Lung (tissue), 11 donors: ENCODE measurements at regions not wholly inside any gene's neighbourhood (a gene's known extent, or its start where the extent isn't known, plus 50 kb on each side); places are given as distances from the start of the nearest gene placed in this dataset.

Experiments
- ATAC-seq: fragments of 200-7000 bp; cut with Tn5 transposase; one replicate; pipeline ENCODE4 v1.9.1; 2020; ENCODE audit warnings: moderate number of reproducible peaks; ENCODE audit not compliant: insufficient read depth, low FRiP score
- DNase-seq, 3 donors: peaks; one replicate each; pipeline ENCODE4 v3.0.0-alpha.2; 2013 to 2017
- H3K27ac ChIP-seq, 2 donors: one replicate each; pipeline ENCODE4 v1.5.1; 2013; ENCODE audit warnings: mild to moderate bottlenecking in 2 of 2, moderate library complexity in 2 of 2, control low read depth in 1 of 2, inconsistent platforms in 1 of 2, low read depth in 1 of 2, low read length in 1 of 2
- H3K27me3 ChIP-seq, 3 donors: one replicate each; pipeline ENCODE4 v1.5.1; 2013; ENCODE audit warnings: low read length in 2 of 3; ENCODE audit not compliant: control insufficient read depth in 3 of 3, insufficient read depth in 3 of 3
- H3K36me3 ChIP-seq, 4 donors: one replicate each; pipeline ENCODE4 v1.5.1; 2013; ENCODE audit warnings: low read length in 4 of 4, mild to moderate bottlenecking in 1 of 4, moderate library complexity in 1 of 4; ENCODE audit not compliant: control insufficient read depth in 4 of 4, insufficient read depth in 4 of 4
- H3K4me1 ChIP-seq, 5 donors: one replicate each; pipeline ENCODE4 v1.5.1; 2013; ENCODE audit warnings: low read length in 5 of 5, mild to moderate bottlenecking in 2 of 5, moderate library complexity in 1 of 5; ENCODE audit not compliant: control insufficient read depth in 5 of 5, insufficient read depth in 5 of 5
- H3K4me3 ChIP-seq: one replicate; pipeline ENCODE4 v1.5.1; 2013; ENCODE audit warnings: mild to moderate bottlenecking, control low read depth, moderate library complexity
- H3K9ac ChIP-seq, 2 donors: one replicate each; pipeline ENCODE4 v1.5.1; 2013; ENCODE audit warnings: low read length in 2 of 2, control low read depth in 1 of 2; ENCODE audit not compliant: insufficient read depth in 1 of 2
- H3K9me3 ChIP-seq, 4 donors: one replicate each; pipeline ENCODE4 v1.5.1; 2013; ENCODE audit warnings: low read length in 3 of 4, mild to moderate bottlenecking in 1 of 4, moderate library complexity in 1 of 4; ENCODE audit not compliant: control insufficient read depth in 4 of 4, insufficient read depth in 3 of 4
- WGBS, 2 donors: extraction: QIAGEN DNeasy Blood & Tissue Kit; methylation state at CpG; one replicate each; pipeline ENCODE4 v1.1.7; 2013; 5-methylcytosine and 5-hydroxymethylcytosine counted together
- TF ChIP-seq, protein P1 (sequence below): IDR thresholded peaks from 2 replicates; pipeline ENCODE4 v1.5.1; 2012; ENCODE audit warnings: mild to moderate bottlenecking; ENCODE audit errors: control extremely low read depth, extremely low read depth
- donor health status: control.
- donor health status: control.
- donor health status: Bipolar disorder and iron deficiency.
- donor health status: healthy.
- donor health status: DM: yes; HTN: yes; CAD: no.

GRCh38 chr1:172746091-172746949 is 87.4 kb downstream of the FASLG start:
- peak overlapping the region; percentile 49 to 64 for H3K27ac ChIP-seq
- TF ChIP-seq, protein P1, sequence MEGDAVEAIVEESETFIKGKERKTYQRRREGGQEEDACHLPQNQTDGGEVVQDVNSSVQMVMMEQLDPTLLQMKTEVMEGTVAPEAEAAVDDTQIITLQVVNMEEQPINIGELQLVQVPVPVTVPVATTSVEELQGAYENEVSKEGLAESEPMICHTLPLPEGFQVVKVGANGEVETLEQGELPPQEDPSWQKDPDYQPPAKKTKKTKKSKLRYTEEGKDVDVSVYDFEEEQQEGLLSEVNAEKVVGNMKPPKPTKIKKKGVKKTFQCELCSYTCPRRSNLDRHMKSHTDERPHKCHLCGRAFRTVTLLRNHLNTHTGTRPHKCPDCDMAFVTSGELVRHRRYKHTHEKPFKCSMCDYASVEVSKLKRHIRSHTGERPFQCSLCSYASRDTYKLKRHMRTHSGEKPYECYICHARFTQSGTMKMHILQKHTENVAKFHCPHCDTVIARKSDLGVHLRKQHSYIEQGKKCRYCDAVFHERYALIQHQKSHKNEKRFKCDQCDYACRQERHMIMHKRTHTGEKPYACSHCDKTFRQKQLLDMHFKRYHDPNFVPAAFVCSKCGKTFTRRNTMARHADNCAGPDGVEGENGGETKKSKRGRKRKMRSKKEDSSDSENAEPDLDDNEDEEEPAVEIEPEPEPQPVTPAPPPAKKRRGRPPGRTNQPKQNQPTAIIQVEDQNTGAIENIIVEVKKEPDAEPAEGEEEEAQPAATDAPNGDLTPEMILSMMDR: no peak
- H3K4me3 ChIP-seq: no peak overlapping the region
- no peaks in the 10 kb centered on the region for H3K9me3 ChIP-seq
- peak; percentile 95 for ATAC-seq
- H3K9ac ChIP-seq: no peak overlapping the region
- WGBS, 2 donors: 20 to 26% methylated on average over 3 of the region's 3 CpGs
- peak in 2 of 3 donors; percentile 32 to 47 for DNase-seq
- peaks cover 0 to 13% (median 0%) of the 10 kb centered on the region in 5 donors for H3K4me1 ChIP-seq
- no peaks in the 10 kb centered on the region for H3K27me3 ChIP-seq
- H3K36me3 ChIP-seq: no peaks in the 10 kb centered on the region

- ATAC-seq: no peak
- no peak overlapping the region for H3K27ac ChIP-seq
- H3K36me3 ChIP-seq: no peaks in the 10 kb centered on the region
- TF ChIP-seq, protein P1: no peak
- H3K9ac ChIP-seq: no peak overlapping the region
- H3K9me3 ChIP-seq: no peaks in the 10 kb centered on the region
- no peak for DNase-seq
- 94 to 97% methylated on average over 24 of the region's 24 CpGs for WGBS, 2 donors
- no peak overlapping the region for H3K4me3 ChIP-seq
- peaks cover 0 to 13% (median 0%) of the 10 kb centered on the region in 5 donors for H3K4me1 ChIP-seq
- no peaks in the 10 kb centered on the region for H3K27me3 ChIP-seq
These were observed 89.3 kb downstream of the FASLG start for GRCh38 chr1:172748201-172748600.

DNA sequence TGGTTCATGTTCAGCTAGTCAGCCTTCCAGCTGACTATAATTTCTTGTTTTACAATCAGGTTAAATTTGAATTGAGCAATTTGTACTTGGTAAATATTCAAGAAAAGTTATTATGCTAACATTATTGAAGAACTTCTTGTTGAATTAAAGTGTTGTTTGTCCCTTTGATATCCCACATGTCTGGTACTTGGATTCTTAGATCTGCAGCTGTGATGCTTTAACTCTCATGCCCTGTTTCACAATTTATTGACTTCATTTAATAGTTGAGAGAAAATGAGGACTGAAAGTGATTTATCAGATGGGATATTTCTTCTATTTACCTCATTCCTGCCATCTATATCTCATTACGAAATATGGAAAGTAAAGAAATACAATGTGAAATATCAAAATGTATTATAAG is 92.8 kb downstream of the FASLG start:
- WGBS, 2 donors: 87 to 91% methylated on average over 1 of the region's 1 CpG
- Histone ChIP-seq H3K4me1 (peaks cover 0 to 2% (median 0%) of the 10 kb centered on the region in 5 donors), H3K9ac (no peak overlapping the region), H3K4me3 (no peak overlapping the region), H3K36me3 (no peaks in the 10 kb centered on the region), H3K27me3 (no peaks in the 10 kb centered on the region), H3K9me3 (no peaks in the 10 kb centered on the region), H3K27ac (no peak overlapping the region)
- DNase-seq (peak in 2 of 3 donors; percentile 53 to 81), ATAC-seq (no peak)
- TF ChIP-seq, protein P1: no peak

DNA sequence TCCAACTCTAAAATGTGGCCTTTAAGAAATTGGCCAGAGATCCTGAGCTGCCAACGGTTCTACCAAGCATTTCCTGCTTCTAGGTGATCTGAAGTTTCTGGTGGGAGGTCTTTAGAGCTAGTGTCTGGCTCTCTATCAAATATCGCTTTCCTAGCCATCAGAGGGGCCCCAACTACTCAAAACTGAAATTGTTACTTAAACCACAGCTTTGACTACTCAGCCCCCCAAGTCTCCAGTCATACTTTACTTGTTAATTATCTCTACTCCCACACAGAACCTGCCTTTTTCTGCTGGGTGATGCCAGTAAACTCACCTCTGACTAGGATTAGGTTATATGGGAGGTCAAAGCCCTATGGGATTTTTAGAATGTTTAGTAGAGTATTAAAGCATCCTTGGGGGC is 95.1 kb downstream of the FASLG start:
- WGBS, 2 donors: 30 to 45% methylated on average over 2 of the region's 2 CpGs
- no peak for ATAC-seq
- Histone ChIP-seq H3K36me3 (no peaks in the 10 kb centered on the region), H3K4me1 (no peaks in the 10 kb centered on the region), H3K27ac (no peak overlapping the region), H3K9me3 (no peaks in the 10 kb centered on the region), H3K9ac (no peak overlapping the region), H3K27me3 (no peaks in the 10 kb centered on the region), H3K4me3 (no peak overlapping the region)
- no peak for DNase-seq
- TF ChIP-seq, protein P1: no peak
